ENCODE measurements at regions not wholly inside any gene's neighbourhood (a gene's known extent, or its start where the extent isn't known, plus 50 kb on each side); places are given as distances from the start of the nearest gene placed in this dataset.
"Not testable (repeated sequence)": the region's sequence is repeated elsewhere in the genome, so short reads cannot be mapped to it uniquely, and the experiment has no call there.

GRCh38 chr3:150357923-150358607 lies 50.0 kb upstream of the TSC22D2 start:
- DNase-seq = no peak

- no peak for DNase-seq
Measured at GRCh38 chr3:150357140-150357539, 51.0 kb upstream of the TSC22D2 start.

- no peak for DNase-seq
Measured at GRCh38 chr3:150355574-150355973, 52.5 kb upstream of the TSC22D2 start.

- DNase-seq = no peak
Measured at GRCh38 chr3:150352931-150353330, 55.2 kb upstream of the TSC22D2 start.

DNA sequence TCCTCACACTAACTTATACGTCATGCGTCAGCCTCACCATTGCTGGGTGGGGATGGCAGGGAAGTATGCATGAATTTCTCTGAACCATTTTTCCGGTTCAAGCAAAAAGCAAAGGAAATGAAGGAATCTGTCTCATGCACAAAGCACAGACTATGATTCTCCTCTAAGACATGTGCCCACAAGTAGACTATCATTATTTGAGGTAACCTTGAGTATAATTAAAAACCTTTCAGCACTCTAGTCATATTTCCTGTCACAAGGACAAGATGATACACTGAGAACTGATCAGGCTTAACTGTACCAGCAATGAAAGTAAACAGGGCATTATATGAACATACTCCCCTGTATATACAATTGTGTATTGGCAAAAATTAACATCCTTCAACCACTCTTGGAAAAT lies 56.7 kb upstream of the TSC22D2 start:
- DNase-seq = no peak

DNA sequence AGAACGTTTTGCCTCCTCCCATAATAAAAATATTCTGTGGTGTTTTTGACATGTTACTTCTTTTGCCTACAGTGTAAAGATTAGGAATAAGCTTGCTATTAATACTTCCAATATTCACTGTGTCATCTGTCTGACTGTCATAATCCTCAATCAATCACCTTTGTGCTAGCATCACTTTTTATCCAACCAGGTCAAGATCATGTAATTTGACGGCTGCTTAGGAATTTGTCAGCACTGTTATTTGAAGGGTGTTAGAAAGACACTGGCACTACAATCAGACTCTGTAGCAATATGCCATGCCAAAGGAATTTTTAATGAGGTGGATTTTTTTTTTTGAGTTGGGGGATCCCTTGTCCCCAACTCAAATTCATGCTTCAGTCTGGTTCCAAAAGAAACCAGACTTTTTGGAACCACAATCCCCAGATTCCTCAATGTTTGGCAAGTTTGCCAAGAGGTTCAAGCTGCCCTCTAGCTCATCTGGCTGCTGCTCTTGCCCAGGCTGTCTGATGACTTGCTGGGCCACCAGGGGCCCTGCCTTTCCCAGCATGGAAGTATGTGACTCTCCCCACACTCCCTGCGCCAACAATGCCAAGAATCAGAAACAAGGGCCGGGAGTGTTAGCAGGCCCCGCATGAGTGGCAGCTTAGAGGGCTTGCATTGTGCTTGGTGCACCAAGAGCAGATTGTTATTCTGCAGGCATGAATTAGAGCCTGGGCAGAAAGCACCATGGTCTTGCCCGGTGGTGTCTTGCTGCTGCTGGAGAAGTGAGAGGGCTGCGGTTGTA lies 58.6 kb upstream of the TSC22D2 start:
- no peak for DNase-seq

DNA sequence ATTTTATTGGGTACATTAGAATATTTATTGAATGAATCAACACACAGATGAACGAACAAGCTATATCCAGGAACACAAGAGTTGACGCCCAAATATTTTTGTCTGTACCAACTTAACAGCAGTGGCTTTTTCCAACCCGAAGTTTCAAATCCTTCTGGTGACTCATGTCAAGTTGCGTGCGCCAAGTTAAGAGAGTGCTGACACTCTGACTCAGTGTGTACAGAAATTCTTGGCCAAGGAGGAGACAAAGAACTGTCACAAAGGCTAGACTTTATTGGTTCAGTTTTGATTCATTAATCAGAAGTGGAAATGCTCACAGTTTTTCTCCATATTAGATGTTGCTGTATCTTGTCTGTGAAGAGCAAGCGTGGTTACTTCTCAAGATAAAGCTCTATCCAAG lies 59.6 kb upstream of the TSC22D2 start:
- no peak for DNase-seq

DNA sequence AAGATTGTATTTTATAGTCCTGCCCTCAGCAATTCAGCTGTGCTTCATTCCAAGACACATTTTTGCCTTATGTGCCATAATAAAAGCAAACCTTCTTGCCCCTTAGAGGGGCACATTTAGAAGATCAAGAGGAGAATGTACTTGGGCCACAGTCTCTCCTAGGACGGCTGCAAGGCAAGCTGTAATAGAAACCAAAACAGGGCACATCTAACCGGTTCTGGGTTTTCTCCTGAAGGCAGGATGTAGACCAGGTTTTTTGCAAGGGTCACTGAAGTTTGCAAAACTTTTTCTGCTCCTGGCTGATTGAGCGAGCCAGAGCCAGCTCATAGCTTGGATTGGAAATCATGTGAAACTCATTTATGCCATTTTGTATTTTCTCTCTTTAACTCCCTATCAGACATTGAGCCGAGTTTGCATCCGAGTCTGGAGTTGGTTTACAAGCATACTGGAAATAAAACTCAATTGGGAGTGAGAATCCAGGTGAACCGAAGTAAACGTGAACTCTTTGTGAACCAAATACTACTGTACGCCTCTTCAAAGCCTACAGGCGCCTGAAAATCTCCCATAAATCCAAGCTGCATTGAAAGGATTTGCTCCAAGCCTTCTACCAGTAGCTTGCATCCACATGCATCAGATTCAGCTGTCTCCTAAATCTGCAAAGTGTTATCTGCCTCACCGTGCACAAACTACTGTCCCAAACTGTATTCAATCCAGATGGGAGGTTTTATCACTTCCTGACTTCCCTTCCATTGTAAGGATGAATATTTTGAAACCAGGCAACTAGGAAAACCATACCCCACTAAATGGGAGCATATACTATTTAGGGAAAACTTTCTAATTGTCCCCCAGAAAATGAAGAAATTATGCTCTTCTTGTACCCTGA lies 60.9 kb upstream of the TSC22D2 start:
- no peak for DNase-seq

GRCh38 chr3:150346266-150346665 lies 61.8 kb upstream of the TSC22D2 start:
- no peak for DNase-seq

GRCh38 chr3:150345021-150345538 lies 63.0 kb upstream of the TSC22D2 start:
- DNase-seq = no peak

GRCh38 chr3:150344079-150344759 lies 63.9 kb upstream of the TSC22D2 start:
- DNase-seq = no peak

- no peak for DNase-seq
Measured at GRCh38 chr3:150342896-150343467, 65.1 kb upstream of the TSC22D2 start.

GRCh38 chr3:150341891-150342290 lies 66.2 kb upstream of the TSC22D2 start:
- no peak for DNase-seq

GRCh38 chr3:150336363-150336762 lies 71.7 kb upstream of the TSC22D2 start:
- DNase-seq = not testable (repeated sequence)

DNA sequence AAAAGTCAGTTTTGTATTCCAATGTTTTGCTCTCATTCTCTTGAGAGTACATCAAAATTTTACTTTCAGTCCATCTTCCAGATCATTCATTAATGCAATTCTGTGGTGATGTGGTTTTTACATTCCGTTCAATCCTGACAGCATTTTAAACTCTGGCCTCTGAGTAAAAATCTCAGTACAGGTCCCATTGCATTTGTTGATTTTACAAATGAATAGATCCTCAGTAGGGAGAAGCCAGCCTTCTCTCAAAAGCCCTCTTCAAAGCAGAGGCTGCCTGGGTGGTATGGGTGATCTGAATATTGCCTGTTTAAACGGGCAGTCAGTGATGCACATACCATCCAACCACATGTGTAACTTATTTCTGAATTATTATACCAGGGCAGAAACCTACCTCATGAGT lies 72.5 kb upstream of the TSC22D2 start:
- DNase-seq = no peak

DNA sequence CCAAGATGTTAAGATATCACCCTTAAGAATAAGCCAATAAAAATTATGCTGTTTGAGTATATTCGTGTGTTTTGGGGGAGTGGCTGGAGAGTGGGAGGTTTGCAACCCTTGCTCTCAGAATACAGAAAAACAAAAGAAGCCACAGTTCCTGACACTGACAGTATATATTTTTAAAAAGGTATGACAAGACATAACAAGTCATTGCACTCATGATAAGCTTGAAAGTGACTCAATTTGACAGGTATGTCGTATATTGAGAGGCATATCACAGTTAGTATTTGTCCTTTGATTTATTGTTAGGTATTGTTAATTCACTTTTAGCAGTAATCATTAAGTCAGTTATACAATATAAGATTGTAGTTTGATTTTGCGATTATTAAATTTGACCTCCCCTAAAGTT lies 73.1 kb upstream of the TSC22D2 start:
- DNase-seq = no peak

DNA sequence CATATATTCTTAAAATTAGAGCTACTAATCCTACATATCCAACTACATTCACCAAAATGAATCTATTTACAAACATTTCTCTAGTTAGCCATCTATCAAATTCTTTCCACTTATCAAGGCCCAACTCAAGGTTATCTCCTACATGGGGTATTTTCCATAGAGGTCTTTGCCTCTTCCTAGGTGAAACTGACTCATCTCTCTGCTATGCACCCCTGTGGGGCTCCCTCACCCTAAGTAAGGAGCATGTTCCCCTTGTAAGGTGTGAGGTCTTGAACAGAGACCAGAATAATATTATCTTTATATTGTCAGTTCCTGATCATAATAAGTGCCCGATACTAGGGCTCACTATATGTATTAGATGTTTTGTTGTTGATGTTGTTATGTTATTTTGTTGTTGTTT lies 74.6 kb upstream of the TSC22D2 start:
- DNase-seq = no peak

DNA sequence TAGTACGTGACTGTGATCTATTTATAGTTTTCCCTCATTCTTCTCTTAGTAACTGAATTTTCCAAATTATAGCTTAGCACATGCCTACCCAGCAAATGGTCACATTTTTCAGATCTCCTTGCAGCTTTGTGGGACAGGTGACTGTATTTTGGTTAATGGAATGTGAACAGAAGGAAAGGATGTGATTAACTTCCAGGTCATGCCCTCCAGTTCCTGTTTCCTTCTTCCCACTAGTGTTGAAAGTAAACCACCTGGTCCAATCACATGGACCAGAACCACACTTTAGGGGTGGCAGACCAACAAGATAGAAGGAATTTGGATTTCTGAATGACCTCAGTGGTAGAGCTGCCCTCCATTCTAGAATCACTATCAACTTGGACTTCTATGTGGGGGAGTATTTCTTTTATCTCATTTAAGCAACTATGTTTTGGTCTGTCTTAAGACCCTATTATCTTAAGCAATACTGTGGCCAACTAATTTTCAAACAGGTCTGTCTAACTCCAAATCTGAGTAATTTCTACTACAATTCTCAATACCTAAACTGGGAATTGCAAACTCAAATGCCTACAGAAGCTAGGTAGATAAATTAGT lies 76.0 kb upstream of the TSC22D2 start:
- no peak for DNase-seq

- DNase-seq = no peak
Measured at GRCh38 chr3:150330872-150331271, 77.2 kb upstream of the TSC22D2 start.

GRCh38 chr3:150330174-150330573 lies 77.9 kb upstream of the TSC22D2 start:
- DNase-seq = no peak

GRCh38 chr3:150329408-150329807 lies 78.7 kb upstream of the TSC22D2 start:
- DNase-seq = no peak

GRCh38 chr3:150328654-150329040 lies 79.5 kb upstream of the TSC22D2 start:
- no peak for DNase-seq

All from activated effector memory CD4-positive, alpha-beta T cell treated with anti-CD3 and anti-CD28 coated beads, Interleukin-2, amount 50 U/mL, for 16 hours (primary cell).